SK-N-SH treated with all-trans-retinoic acid at 6 μM for 48 hours (cell line): ENCODE measurements at regions not wholly inside any gene's neighbourhood (a gene's known extent, or its start where the extent isn't known, plus 50 kb on each side); places are given as distances from the start of the nearest gene placed in this dataset.

Experiments
- ATAC-seq: fragments of 200-7000 bp; cut with Tn5 transposase; 3 replicates; pipeline ENCODE4 v1.9.1; 2020; ENCODE audit warnings: mild to moderate bottlenecking, moderate library complexity
- ARNTL ChIP-seq: fragments of 450-650 bp; formaldehyde crosslinking; IDR thresholded peaks from 2 replicates; pipeline ENCODE4 v1.5.0; 2020; ENCODE audit warnings: low read depth, mild to moderate bottlenecking, moderate library complexity, borderline replicate concordance
- CREB5 ChIP-seq: fragments of 250-450 bp; sonication (Bioruptor Pico); IDR thresholded peaks from 2 replicates; pipeline ENCODE4 v1.5.1; 2020; ENCODE audit warnings: low read depth, mild to moderate bottlenecking, moderate library complexity
- CSDC2 ChIP-seq: fragments of 250-450 bp; sonication (Bioruptor Pico); IDR thresholded peaks from 2 replicates; pipeline ENCODE4 v1.5.0; 2020; ENCODE audit warnings: mild to moderate bottlenecking, moderate library complexity
- CSRNP3 ChIP-seq: fragments of 250-450 bp; sonication (Bioruptor Pico); IDR thresholded peaks from 2 replicates; pipeline ENCODE4 v1.5.1; 2021; ENCODE audit warnings: mild to moderate bottlenecking, moderate library complexity
- ESRRG ChIP-seq: fragments of 250-450 bp; sonication (Bioruptor Pico); IDR thresholded peaks from 2 replicates; pipeline ENCODE4 v1.6.1; 2021; ENCODE audit warnings: mild to moderate bottlenecking
- GLIS3 ChIP-seq: fragments of 250-450 bp; sonication (Bioruptor Pico); IDR thresholded peaks from 2 replicates; pipeline ENCODE4 v1.5.0; 2020; ENCODE audit warnings: mild to moderate bottlenecking, moderate library complexity
- ISL1 ChIP-seq: fragments of 250-450 bp; sonication (Bioruptor Pico); IDR thresholded peaks from 2 replicates; pipeline ENCODE4 v2.1.2; 2022; ENCODE audit warnings: mild to moderate bottlenecking, moderate library complexity
- OSR1 ChIP-seq: fragments of 250-450 bp; sonication (Bioruptor Pico); IDR thresholded peaks from 2 replicates; pipeline ENCODE4 v1.8.0; 2022; ENCODE audit warnings: moderate library complexity, mild to moderate bottlenecking, inconsistent platforms
- PATZ1 ChIP-seq: fragments of 250-450 bp; sonication (Bioruptor Pico); IDR thresholded peaks from 2 replicates; pipeline ENCODE4 v1.8.0; 2020; ENCODE audit warnings: mild to moderate bottlenecking, moderate library complexity, borderline replicate concordance
- POU6F1 ChIP-seq: fragments of 250-450 bp; sonication (Bioruptor Pico); IDR thresholded peaks from 2 replicates; pipeline ENCODE4 v1.8.0; 2021; ENCODE audit warnings: low read depth, mild to moderate bottlenecking, moderate library complexity, borderline replicate concordance
- PPARA ChIP-seq: fragments of 250-450 bp; sonication (Bioruptor Pico); IDR thresholded peaks from 2 replicates; pipeline ENCODE4 v1.5.0; 2020; ENCODE audit warnings: mild to moderate bottlenecking, borderline replicate concordance
- RARB ChIP-seq: fragments of 250-450 bp; sonication (Bioruptor Pico); IDR thresholded peaks from 2 replicates; pipeline ENCODE4 v1.8.0; 2021; ENCODE audit warnings: mild to moderate bottlenecking, moderate library complexity
- SNAI2 ChIP-seq: fragments of 250-450 bp; sonication (Bioruptor Pico); IDR thresholded peaks from 2 replicates; pipeline ENCODE4 v1.5.0; 2020; ENCODE audit warnings: mild to moderate bottlenecking, moderate library complexity
- TCF4 ChIP-seq: fragments of 250-450 bp; sonication (Bioruptor Pico); IDR thresholded peaks from 2 replicates; pipeline ENCODE4 v1.8.0; 2021; ENCODE audit warnings: mild to moderate bottlenecking, moderate library complexity, borderline replicate concordance
- TOX ChIP-seq: fragments of 250-450 bp; sonication (Bioruptor Pico); IDR thresholded peaks from 2 replicates; pipeline ENCODE4 v1.8.0; 2021; ENCODE audit warnings: mild to moderate bottlenecking, moderate library complexity, borderline replicate concordance
- TSHZ2 ChIP-seq: fragments of 250-450 bp; sonication (Bioruptor Pico); IDR thresholded peaks from 2 replicates; pipeline ENCODE4 v1.5.0; 2020; ENCODE audit warnings: mild to moderate bottlenecking, moderate library complexity
- ZC3H10 ChIP-seq: fragments of 250-450 bp; sonication (Bioruptor Pico); IDR thresholded peaks from 2 replicates; pipeline ENCODE4 v1.5.1; 2021; ENCODE audit warnings: mild to moderate bottlenecking, moderate library complexity
- ZFP3 ChIP-seq: fragments of 250-450 bp; sonication (Bioruptor Pico); IDR thresholded peaks from 2 replicates; pipeline ENCODE4 v1.5.0; 2020; ENCODE audit warnings: mild to moderate bottlenecking, moderate library complexity
- ZFP30 ChIP-seq: fragments of 450-650 bp; formaldehyde crosslinking; IDR thresholded peaks from 2 replicates; pipeline ENCODE4 v1.5.0; 2022; ENCODE audit warnings: mild to moderate bottlenecking, moderate library complexity
- ZNF565 ChIP-seq: fragments of 450-650 bp; formaldehyde crosslinking; conservative IDR thresholded peaks from 2 replicates; pipeline ENCODE4 v1.5.0; 2020; ENCODE audit warnings: low read depth, mild to moderate bottlenecking, moderate library complexity
- ZNF70 ChIP-seq: fragments of 450-650 bp; formaldehyde crosslinking; IDR thresholded peaks from 2 replicates; pipeline ENCODE4 v1.5.0; 2020; ENCODE audit warnings: mild to moderate bottlenecking, moderate library complexity
- ZNF8 ChIP-seq: fragments of 450-650 bp; formaldehyde crosslinking; IDR thresholded peaks from 2 replicates; pipeline ENCODE4 v1.5.0; 2020; ENCODE audit warnings: mild to moderate bottlenecking, moderate library complexity

GRCh38 chr5:159507661-159508060 lies 177.4 kb upstream of the IL12B start (continued):
- no peak for TF ChIP-seq CREB5

- TF ChIP-seq GLIS3 (no peak), PATZ1 (CRISPR knock-in tag) (no peak), ZFP3 (CRISPR knock-in tag) (no peak), ZNF565 (no peak), CSRNP3 (no peak), ISL1 (CRISPR knock-in tag) (no peak), SNAI2 (CRISPR knock-in tag) (no peak), RARB (no peak), PPARA (no peak), ZNF70 (CRISPR knock-in tag) (no peak), CSDC2 (CRISPR knock-in tag) (no peak), ARNTL (CRISPR knock-in tag) (no peak), POU6F1 (CRISPR knock-in tag) (no peak), OSR1 (CRISPR knock-in tag) (no peak)
- ATAC-seq = no peak
Measured at GRCh38 chr5:159508344-159508743, 178.1 kb upstream of the IL12B start.

- no peak for ATAC-seq
- TF ChIP-seq ESRRG (CRISPR knock-in tag) = no peak
- no peak for TF ChIP-seq TCF4 (CRISPR knock-in tag)
- no peak for TF ChIP-seq SNAI2 (CRISPR knock-in tag)
- no peak for TF ChIP-seq CSDC2 (CRISPR knock-in tag)
- no peak for TF ChIP-seq RARB
- TF ChIP-seq ARNTL (CRISPR knock-in tag) = no peak
- TF ChIP-seq ZC3H10 (CRISPR knock-in tag) = no peak
Measured at GRCh38 chr5:159509002-159509660, 178.8 kb upstream of the IL12B start.

- peak; percentile 100 for ATAC-seq
- no peak for TF ChIP-seq TCF4 (CRISPR knock-in tag)
- no peak for TF ChIP-seq SNAI2 (CRISPR knock-in tag)
- no peak for TF ChIP-seq ARNTL (CRISPR knock-in tag)
- TF ChIP-seq ZNF565 = no peak
- TF ChIP-seq OSR1 (CRISPR knock-in tag) = no peak
- TF ChIP-seq CREB5 = no peak
- TF ChIP-seq ZC3H10 (CRISPR knock-in tag) = no peak
- no peak for TF ChIP-seq PATZ1 (CRISPR knock-in tag)
- TF ChIP-seq ZNF8 = no peak
- no peak for TF ChIP-seq TSHZ2 (CRISPR knock-in tag)
- TF ChIP-seq TOX (CRISPR knock-in tag) = no peak
- no peak for TF ChIP-seq ZNF70 (CRISPR knock-in tag)
- TF ChIP-seq ZFP30 (CRISPR knock-in tag) = no peak
- no peak for TF ChIP-seq RARB
- TF ChIP-seq PPARA = no peak
- no peak for TF ChIP-seq CSDC2 (CRISPR knock-in tag)
- TF ChIP-seq ESRRG (CRISPR knock-in tag) = no peak
Measured at GRCh38 chr5:159510282-159510681, 180.0 kb upstream of the IL12B start.
